LNCaP clone FGC (cell line): ENCODE measurements at regions not wholly inside any gene's neighbourhood (a gene's known extent, or its start where the extent isn't known, plus 50 kb on each side); places are given as distances from the start of the nearest gene placed in this dataset.

ENCODE experiments used
- DNase-seq: peaks from one replicate; pipeline ENCODE4 v3.0.0-alpha.2; 2011; ENCODE audit warnings: low read depth
- H3K4me3 ChIP-seq: 2 replicates; pipeline ENCODE4 v1.5.1; 2011; ENCODE audit warnings: mild to moderate bottlenecking, low read depth, low read length, control low read depth
- TF ChIP-seq, protein P1 (sequence below): IDR thresholded peaks from 2 replicates; pipeline ENCODE4 v1.5.1; 2012; ENCODE audit warnings: mild to moderate bottlenecking; ENCODE audit not compliant: control insufficient read depth, insufficient read depth; ENCODE audit errors: extremely low read depth

- no peak for DNase-seq
- H3K4me3 ChIP-seq: no peak overlapping the region
- TF ChIP-seq, protein P1, sequence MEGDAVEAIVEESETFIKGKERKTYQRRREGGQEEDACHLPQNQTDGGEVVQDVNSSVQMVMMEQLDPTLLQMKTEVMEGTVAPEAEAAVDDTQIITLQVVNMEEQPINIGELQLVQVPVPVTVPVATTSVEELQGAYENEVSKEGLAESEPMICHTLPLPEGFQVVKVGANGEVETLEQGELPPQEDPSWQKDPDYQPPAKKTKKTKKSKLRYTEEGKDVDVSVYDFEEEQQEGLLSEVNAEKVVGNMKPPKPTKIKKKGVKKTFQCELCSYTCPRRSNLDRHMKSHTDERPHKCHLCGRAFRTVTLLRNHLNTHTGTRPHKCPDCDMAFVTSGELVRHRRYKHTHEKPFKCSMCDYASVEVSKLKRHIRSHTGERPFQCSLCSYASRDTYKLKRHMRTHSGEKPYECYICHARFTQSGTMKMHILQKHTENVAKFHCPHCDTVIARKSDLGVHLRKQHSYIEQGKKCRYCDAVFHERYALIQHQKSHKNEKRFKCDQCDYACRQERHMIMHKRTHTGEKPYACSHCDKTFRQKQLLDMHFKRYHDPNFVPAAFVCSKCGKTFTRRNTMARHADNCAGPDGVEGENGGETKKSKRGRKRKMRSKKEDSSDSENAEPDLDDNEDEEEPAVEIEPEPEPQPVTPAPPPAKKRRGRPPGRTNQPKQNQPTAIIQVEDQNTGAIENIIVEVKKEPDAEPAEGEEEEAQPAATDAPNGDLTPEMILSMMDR: no peak
These were observed 130.9 kb upstream of the GLI2 start for GRCh38 chr2:120604767-120605166.

DNA sequence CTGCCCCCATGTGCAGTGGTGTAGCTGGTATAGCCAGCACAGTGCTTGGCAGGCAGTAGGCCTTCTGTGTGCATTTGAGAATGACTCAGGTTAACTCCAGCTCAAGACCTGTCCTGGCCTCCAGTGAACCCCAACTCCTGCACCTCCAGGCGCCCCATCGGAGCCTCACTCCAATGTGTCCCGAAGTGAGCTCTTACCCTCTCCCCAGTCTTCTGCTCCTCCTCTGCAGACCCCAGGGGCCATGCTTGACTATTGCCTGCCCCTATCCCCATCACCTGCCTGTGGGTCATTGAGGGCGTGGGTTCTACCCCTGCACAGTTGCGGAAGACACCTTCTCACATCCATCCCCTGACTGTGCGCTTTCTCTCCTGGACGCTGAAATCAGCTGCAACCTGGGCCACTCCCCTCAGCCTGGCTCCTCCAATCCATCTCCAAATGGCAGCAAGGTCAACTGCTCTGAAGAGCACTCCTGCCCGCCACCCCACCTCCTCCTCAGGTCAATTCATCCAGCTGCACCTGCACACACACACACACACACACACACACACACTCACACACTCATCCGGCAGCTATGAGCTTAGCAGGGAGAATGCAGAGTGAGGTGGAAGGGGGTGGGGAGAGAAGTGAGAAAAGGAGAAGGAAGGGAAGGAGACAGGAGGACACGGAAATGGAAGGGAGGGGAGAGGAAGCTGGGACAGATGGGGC, 130.3 kb upstream of the GLI2 start:
- no peak overlapping the region for H3K4me3 ChIP-seq
- no peak for DNase-seq
- TF ChIP-seq, protein P1: no peak

- TF ChIP-seq, protein P1: no peak
- no peak for DNase-seq
- no peak overlapping the region for H3K4me3 ChIP-seq
These were observed 129.4 kb upstream of the GLI2 start for GRCh38 chr2:120606280-120606679.

GRCh38 chr2:120606931-120607330, 128.7 kb upstream of the GLI2 start:
- DNase-seq: no peak
- H3K4me3 ChIP-seq: no peak overlapping the region
- TF ChIP-seq, protein P1: no peak

GRCh38 chr2:120607506-120607905, 128.2 kb upstream of the GLI2 start:
- no peak overlapping the region for H3K4me3 ChIP-seq
- DNase-seq: no peak
- TF ChIP-seq, protein P1: no peak

DNA sequence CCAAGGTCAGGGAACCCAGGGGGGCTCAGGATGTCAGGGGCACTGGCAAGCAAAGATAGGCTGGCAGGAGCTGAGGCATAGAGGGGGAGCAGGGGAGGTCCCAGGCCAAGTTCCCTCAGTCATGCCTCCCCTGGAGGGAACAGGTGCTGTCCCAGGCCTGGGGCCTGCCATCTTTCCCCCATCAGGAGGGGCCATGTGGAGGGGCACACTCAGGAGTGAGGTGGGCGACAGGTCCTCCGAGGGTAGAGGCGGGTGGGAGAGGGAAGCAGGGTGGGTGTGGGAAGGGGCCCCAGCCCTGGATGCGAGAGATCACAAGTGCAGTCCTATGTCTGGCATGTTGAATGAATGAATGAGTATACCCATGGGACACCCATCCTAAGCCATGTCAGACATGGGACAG, 127.7 kb upstream of the GLI2 start:
- H3K4me3 ChIP-seq: no peak overlapping the region
- TF ChIP-seq, protein P1: no peak
- DNase-seq: no peak

DNA sequence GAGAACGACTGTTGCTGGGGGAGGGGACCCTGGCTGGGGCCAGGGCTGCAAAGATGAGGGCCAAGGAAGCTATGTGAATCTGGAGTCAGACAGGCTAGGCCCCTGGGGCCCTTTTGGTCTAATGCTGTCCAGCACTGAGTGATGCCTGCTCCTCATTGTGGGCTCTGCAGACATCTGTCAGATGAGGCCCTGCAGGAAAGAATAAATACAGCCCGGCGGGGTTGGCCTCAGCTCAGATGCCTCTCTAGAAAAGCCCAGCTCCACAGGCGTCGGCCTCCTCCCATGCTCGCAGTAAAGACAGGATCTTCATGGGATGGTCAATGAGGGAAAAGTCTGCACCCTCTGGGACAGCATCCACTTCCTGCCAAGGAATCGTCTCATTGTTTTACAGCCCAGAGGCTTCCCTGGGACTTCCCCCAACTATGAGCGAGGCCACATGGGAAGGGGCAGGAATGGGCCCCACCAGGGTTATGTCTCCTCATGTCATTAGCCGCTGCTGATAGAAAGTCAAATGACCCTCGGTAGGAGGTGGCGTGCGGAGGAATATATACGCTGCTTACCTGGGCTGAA, 125.8 kb upstream of the GLI2 start:
- no peak overlapping the region for H3K4me3 ChIP-seq
- TF ChIP-seq, protein P1: no peak
- DNase-seq: no peak
